ENCODE measurements at regions not wholly inside any gene's neighbourhood (a gene's known extent, or its start where the extent isn't known, plus 50 kb on each side); places are given as distances from the start of the nearest gene placed in this dataset.

- no peak overlapping the region for H3K4me2 ChIP-seq (ENCODE audit: low read depth, low read length)
- no peaks in the 10 kb centered on the region for H3K79me2 ChIP-seq (ENCODE audit: low read length)
- no peak overlapping the region for H3K4me3 ChIP-seq (ENCODE audit: low read length)
- H3K27me3 ChIP-seq (replicated peaks; ENCODE audit: insufficient read depth, low read length): no peaks in the 10 kb centered on the region
- no peak for TF ChIP-seq EZH2phosphoT487 (IDR thresholded peaks at IDR 0.05; ENCODE audit: low read length)
- no peak for TF ChIP-seq EZH2 (optimal IDR thresholded peaks at IDR 0.05; ENCODE audit: low read depth, low read length)
- no peak for TF ChIP-seq CTCF (IDR thresholded peaks at IDR 0.05; ENCODE audit: low read length)
- H2AFZ ChIP-seq (ENCODE audit: low read length): no peak overlapping the region
- H3K4me1 ChIP-seq (ENCODE audit: low read length): no peaks in the 10 kb centered on the region
- DNase-seq: no peak
- H3F3A ChIP-seq (ENCODE audit: insufficient read depth, low read length): no peaks in the 10 kb centered on the region
- no peaks in the 10 kb centered on the region for H3K9me3 ChIP-seq (replicated peaks; ENCODE audit: insufficient read depth, low read length)
- H3K36me3 ChIP-seq (replicated peaks; ENCODE audit: insufficient read depth, low read length): no peaks in the 10 kb centered on the region
- H3K27ac ChIP-seq (ENCODE audit: low read length): no peak overlapping the region
- H4K20me1 ChIP-seq (ENCODE audit: insufficient read depth, low read length): no peaks in the 10 kb centered on the region
- H3K9me2 ChIP-seq (replicated peaks; ENCODE audit: insufficient read depth, low read length): no peaks in the 10 kb centered on the region
- no peak overlapping the region for H3K9ac ChIP-seq (ENCODE audit: low read length)
These were observed 717.4 kb upstream of the CITED2 start for GRCh38 chr6:140091895-140092294.

- Histone ChIP-seq H3K36me3 (replicated peaks; ENCODE audit: insufficient read depth, low read length) (no peaks in the 10 kb centered on the region), H3K4me1 (ENCODE audit: low read length) (no peaks in the 10 kb centered on the region), H3K4me2 (ENCODE audit: low read depth, low read length) (no peak overlapping the region), H2AFZ (ENCODE audit: low read length) (no peak overlapping the region), H3K27ac (ENCODE audit: low read length) (no peak overlapping the region), H3K9me3 (replicated peaks; ENCODE audit: insufficient read depth, low read length) (no peaks in the 10 kb centered on the region), H3K27me3 (replicated peaks; ENCODE audit: insufficient read depth, low read length) (no peaks in the 10 kb centered on the region), H3K9me2 (replicated peaks; ENCODE audit: insufficient read depth, low read length) (no peaks in the 10 kb centered on the region), H3K4me3 (ENCODE audit: low read length) (no peak overlapping the region), H4K20me1 (ENCODE audit: insufficient read depth, low read length) (no peaks in the 10 kb centered on the region), H3F3A (ENCODE audit: insufficient read depth, low read length) (no peaks in the 10 kb centered on the region), H3K79me2 (ENCODE audit: low read length) (no peaks in the 10 kb centered on the region), H3K9ac (ENCODE audit: low read length) (no peak overlapping the region)
- TF ChIP-seq CTCF (IDR thresholded peaks at IDR 0.05; ENCODE audit: low read length): no peak
- no peak for TF ChIP-seq EZH2 (optimal IDR thresholded peaks at IDR 0.05; ENCODE audit: low read depth, low read length)
- no peak for TF ChIP-seq EZH2phosphoT487 (IDR thresholded peaks at IDR 0.05; ENCODE audit: low read length)
- no peak for DNase-seq
These were observed 716.4 kb upstream of the CITED2 start for GRCh38 chr6:140090871-140091270.

- Histone ChIP-seq H3K36me3 (replicated peaks; ENCODE audit: insufficient read depth, low read length) (no peaks in the 10 kb centered on the region), H3K4me3 (ENCODE audit: low read length) (no peak overlapping the region), H3K27ac (ENCODE audit: low read length) (no peak overlapping the region), H3K4me2 (ENCODE audit: low read depth, low read length) (no peak overlapping the region), H3K79me2 (ENCODE audit: low read length) (no peaks in the 10 kb centered on the region), H4K20me1 (ENCODE audit: insufficient read depth, low read length) (no peaks in the 10 kb centered on the region), H3K4me1 (ENCODE audit: low read length) (no peaks in the 10 kb centered on the region), H3F3A (ENCODE audit: insufficient read depth, low read length) (no peaks in the 10 kb centered on the region), H2AFZ (ENCODE audit: low read length) (no peak overlapping the region), H3K9me3 (replicated peaks; ENCODE audit: insufficient read depth, low read length) (no peaks in the 10 kb centered on the region), H3K9me2 (replicated peaks; ENCODE audit: insufficient read depth, low read length) (no peaks in the 10 kb centered on the region), H3K27me3 (replicated peaks; ENCODE audit: insufficient read depth, low read length) (no peaks in the 10 kb centered on the region), H3K9ac (ENCODE audit: low read length) (no peak overlapping the region)
- TF ChIP-seq CTCF (IDR thresholded peaks at IDR 0.05; ENCODE audit: low read length): no peak
- TF ChIP-seq EZH2 (optimal IDR thresholded peaks at IDR 0.05; ENCODE audit: low read depth, low read length): no peak
- TF ChIP-seq EZH2phosphoT487 (IDR thresholded peaks at IDR 0.05; ENCODE audit: low read length): no peak
- no peak for DNase-seq
These were observed 708.9 kb upstream of the CITED2 start for GRCh38 chr6:140083375-140083774.
